ENCODE measurements at regions not wholly inside any gene's neighbourhood (a gene's known extent, or its start where the extent isn't known, plus 50 kb on each side); places are given as distances from the start of the nearest gene placed in this dataset.

GRCh38 chrY:19274076-19274475 lies 470.4 kb downstream of the KDM5D start:
- no peak overlapping the region for H3K27ac ChIP-seq
- H3K4me3 ChIP-seq = no peak overlapping the region
- intact Hi-C loops (cut with DNase I; ENCODE audit: low total_unique reads) = no loop called here
- ATAC-seq (no peak), DNase-seq (no peak)
- H3K9me3 ChIP-seq = no peaks in the 10 kb centered on the region
- H3K4me1 ChIP-seq = no peaks in the 10 kb centered on the region
- TF ChIP-seq CTCF (IDR thresholded peaks at IDR 0.05 in 4 of 5, conservative IDR thresholded peaks at IDR 0.05 in 1 of 5) (no peak), POLR2A (IDR thresholded peaks at IDR 0.05) (no peak)
- H3K36me3 ChIP-seq = no peaks in the 10 kb centered on the region
- no peaks in the 10 kb centered on the region for H3K27me3 ChIP-seq
- in situ Hi-C loops (cut with MboI; ENCODE audit: low sequenced_read_pairs in 4 of 4) = no loop called here

DNA sequence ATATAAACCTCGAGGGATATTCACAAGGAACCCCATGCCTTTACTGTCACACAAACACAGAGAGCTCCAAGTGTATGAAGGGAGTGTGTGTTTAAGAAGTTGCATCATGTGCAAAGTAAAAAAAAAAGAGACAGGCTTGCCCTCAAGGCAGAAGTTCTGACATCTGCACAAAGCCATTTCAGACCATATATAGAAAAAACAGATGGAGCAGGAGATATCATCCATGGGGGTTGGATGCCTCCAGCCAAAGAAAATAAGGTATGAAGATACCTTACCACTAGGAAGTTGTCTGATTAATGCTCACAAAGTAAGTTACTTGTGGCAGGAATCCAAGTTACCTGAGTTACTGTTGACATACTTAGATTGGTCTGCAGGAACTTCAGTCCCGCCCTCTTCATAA lies 476.2 kb downstream of the KDM5D start:
- no peak for TF ChIP-seq CTCF (IDR thresholded peaks at IDR 0.05 in 4 of 5, conservative IDR thresholded peaks at IDR 0.05 in 1 of 5)
- no peak for TF ChIP-seq POLR2A (IDR thresholded peaks at IDR 0.05)
- in situ Hi-C loops (cut with MboI; ENCODE audit: low sequenced_read_pairs in 4 of 4) (no loop called here), intact Hi-C loops (cut with DNase I; ENCODE audit: low total_unique reads) (no loop called here)
- ATAC-seq (no peak), DNase-seq (no peak)
- H3K4me3 ChIP-seq = no peak overlapping the region
- no peaks in the 10 kb centered on the region for H3K36me3 ChIP-seq
- no peaks in the 10 kb centered on the region for H3K9me3 ChIP-seq
- H3K4me1 ChIP-seq = no peaks in the 10 kb centered on the region
- H3K27me3 ChIP-seq = no peaks in the 10 kb centered on the region
- H3K27ac ChIP-seq = no peak overlapping the region

DNA sequence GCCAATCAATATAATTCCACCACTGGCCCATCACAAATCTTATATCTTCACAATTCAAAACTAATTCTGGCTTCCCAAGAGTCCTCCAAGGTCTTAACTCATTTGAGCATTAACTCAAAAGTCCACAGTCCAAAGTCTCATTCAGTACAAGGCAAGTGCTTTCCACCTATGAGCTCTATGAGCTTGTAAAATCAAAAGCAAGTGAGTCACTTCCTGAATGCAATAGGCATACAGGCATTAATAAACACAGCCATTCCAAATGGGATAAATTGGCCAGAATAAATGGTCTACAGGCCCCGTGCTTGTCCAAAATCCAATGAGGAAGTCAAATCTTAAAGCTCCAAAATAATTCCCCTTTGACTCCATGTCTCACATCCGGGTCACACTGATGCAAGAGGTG lies 479.1 kb downstream of the KDM5D start:
- no peaks in the 10 kb centered on the region for H3K27me3 ChIP-seq
- in situ Hi-C loops (cut with MboI; ENCODE audit: low sequenced_read_pairs in 4 of 4) (no loop called here), intact Hi-C loops (cut with DNase I; ENCODE audit: low total_unique reads) (no loop called here)
- H3K27ac ChIP-seq = no peak overlapping the region
- no peak for DNase-seq
- no peak overlapping the region for H3K4me3 ChIP-seq
- H3K4me1 ChIP-seq = no peaks in the 10 kb centered on the region
- H3K9me3 ChIP-seq = no peaks in the 10 kb centered on the region
- ATAC-seq = no peak
- no peaks in the 10 kb centered on the region for H3K36me3 ChIP-seq
- TF ChIP-seq POLR2A (IDR thresholded peaks at IDR 0.05) = no peak
- TF ChIP-seq CTCF (IDR thresholded peaks at IDR 0.05 in 4 of 5, conservative IDR thresholded peaks at IDR 0.05 in 1 of 5) = no peak

- no peak for DNase-seq
- no peak for ATAC-seq
- no peaks in the 10 kb centered on the region for H3K27me3 ChIP-seq
- no peaks in the 10 kb centered on the region for H3K4me1 ChIP-seq
- no peaks in the 10 kb centered on the region for H3K9me3 ChIP-seq
- no peaks in the 10 kb centered on the region for H3K36me3 ChIP-seq
- in situ Hi-C loops (cut with MboI; ENCODE audit: low sequenced_read_pairs in 4 of 4) (no loop called here), intact Hi-C loops (cut with DNase I; ENCODE audit: low total_unique reads) (no loop called here)
- no peak for TF ChIP-seq CTCF (IDR thresholded peaks at IDR 0.05 in 4 of 5, conservative IDR thresholded peaks at IDR 0.05 in 1 of 5)
- TF ChIP-seq POLR2A (IDR thresholded peaks at IDR 0.05) = no peak
- no peak overlapping the region for H3K27ac ChIP-seq
- no peak overlapping the region for H3K4me3 ChIP-seq
Observed at GRCh38 chrY:19262310-19262709, 482.2 kb downstream of the KDM5D start.

DNA sequence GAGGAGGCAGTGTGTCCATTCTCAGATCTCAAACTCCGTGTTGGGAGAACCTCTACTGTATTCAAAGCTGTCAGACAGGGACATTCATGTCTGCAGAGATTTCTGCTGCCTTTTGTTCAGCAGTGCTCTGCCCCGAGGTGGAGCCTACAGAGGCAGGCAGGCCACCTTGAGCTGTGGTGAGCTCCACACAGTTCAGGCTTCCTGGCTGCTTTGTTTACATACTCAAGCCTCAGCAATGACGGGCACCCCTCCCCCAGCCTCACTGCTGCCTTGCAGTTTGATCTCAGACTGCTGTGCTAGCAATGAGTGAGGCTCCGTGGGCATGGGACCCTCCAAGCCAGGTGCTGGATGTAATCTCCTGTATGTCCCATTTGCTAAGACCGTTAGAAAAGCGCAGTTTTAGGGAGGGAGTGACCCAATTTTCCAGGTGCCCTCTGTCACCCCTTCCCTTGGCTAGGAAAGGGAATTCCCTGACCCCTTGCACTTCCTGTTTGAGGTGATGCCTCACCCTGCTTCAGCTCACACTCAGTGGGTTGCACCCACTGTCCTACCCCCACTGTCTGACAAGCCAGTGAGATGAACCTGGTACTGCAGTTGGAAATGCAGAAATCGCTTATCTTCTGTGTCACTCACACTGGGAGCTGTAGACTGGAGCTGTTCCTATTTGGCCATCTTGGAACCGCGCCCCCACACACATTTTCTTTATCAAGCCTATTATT lies 458.9 kb upstream of the HSFY2 start:
- no peak for ATAC-seq
- intact Hi-C loops (cut with DNase I; ENCODE audit: low total_unique reads) (no loop called here), in situ Hi-C loops (cut with MboI; ENCODE audit: low sequenced_read_pairs in 4 of 4) (loop anchor here in 1 of 4 donors (25.0 kb wide), 1 partner anchor 95 kb away; no protein-coding TSS in a partner anchor)

More for the DNA sequence above, 458.9 kb upstream of the HSFY2 start:
- H3K27ac ChIP-seq = no peak overlapping the region
- no peak overlapping the region for H3K4me3 ChIP-seq
- H3K27me3 ChIP-seq = no peaks in the 10 kb centered on the region
- TF ChIP-seq POLR2A (IDR thresholded peaks at IDR 0.05) = no peak
- no peak for TF ChIP-seq CTCF (IDR thresholded peaks at IDR 0.05 in 4 of 5, conservative IDR thresholded peaks at IDR 0.05 in 1 of 5)
- no peak for DNase-seq
- H3K36me3 ChIP-seq = no peaks in the 10 kb centered on the region
- no peaks in the 10 kb centered on the region for H3K4me1 ChIP-seq
- no peaks in the 10 kb centered on the region for H3K9me3 ChIP-seq

Data from gastrocnemius medialis (tissue), 4 donors.